HEK293 (cell line): ENCODE measurements at regions not wholly inside any gene's neighbourhood (a gene's known extent, or its start where the extent isn't known, plus 50 kb on each side); places are given as distances from the start of the nearest gene placed in this dataset.

Source experiments
- CTCF ChIA-PET: fragments of 350-600 bp; formaldehyde crosslinking; extraction: SDS; loops from one replicate; lab custom pipeline; 2021; ENCODE audit warnings: antibody characterized with exemption; lab: Yijun Ruan, JAX
- POLR2A ChIA-PET: fragments of 300-600 bp; formaldehyde crosslinking; extraction: SDS; loops from one replicate; lab custom pipeline; 2020; ENCODE audit warnings: antibody characterized with exemption, inconsistent platforms; lab: Yijun Ruan, JAX
- H3K27ac ChIP-seq: fragments of 200-500 bp; sonication (Bioruptor generic); 2 replicates; pipeline ENCODE4 v1.5.1; 2014; ENCODE audit warnings: low read depth, low read length, control low read depth, inconsistent platforms; ENCODE audit errors: extremely low read depth
- H3K36me3 ChIP-seq, 2 experiments: fragments of 200-500 bp in 1 of 2; sonication (Bioruptor generic) in 1 of 2; 1 replicate in 1 of 2; 2 replicates in 1 of 2; pipeline ENCODE4 v1.5.1; 2014 to 2017; ENCODE audit warnings: inconsistent platforms in 2 of 2, low read length in 2 of 2; ENCODE audit not compliant: control insufficient read depth in 2 of 2, insufficient read depth in 1 of 2
- H3K4me1 ChIP-seq: fragments of 200-500 bp; sonication (Bioruptor generic); 2 replicates; pipeline ENCODE4 v1.5.1; 2014; ENCODE audit warnings: mild to moderate bottlenecking, low read length, inconsistent platforms; ENCODE audit not compliant: control insufficient read depth, insufficient read depth
- H3K4me3 ChIP-seq: 2 replicates; pipeline ENCODE4 v1.5.1; 2011; ENCODE audit warnings: low read depth, mild to moderate bottlenecking, control low read depth, low read length, moderate library complexity
- H3K9me3 ChIP-seq: fragments of 200-500 bp; sonication (Bioruptor generic); 2 replicates; pipeline ENCODE4 v1.5.1; 2014; ENCODE audit warnings: low read depth, low read length, inconsistent platforms; ENCODE audit not compliant: control insufficient read depth, insufficient read depth
- GLIS1 ChIP-seq: fragments of 450-650 bp; formaldehyde crosslinking; IDR thresholded peaks from 2 replicates; pipeline ENCODE4 v1.5.1; 2016; ENCODE audit warnings: missing biosample characterization, missing genetic modification characterization
- HOXC10 ChIP-seq: sonication (generic); formaldehyde crosslinking; IDR thresholded peaks from 2 replicates; pipeline ENCODE4 v1.8.1; 2023; ENCODE audit warnings: mild to moderate bottlenecking, missing genetic modification reagents
- RBAK ChIP-seq: fragments of 450-650 bp; formaldehyde crosslinking; IDR thresholded peaks from 2 replicates; pipeline ENCODE4 v1.5.1; 2016; ENCODE audit warnings: missing biosample characterization, missing genetic modification characterization
- REPIN1 ChIP-seq: fragments of 450-650 bp; formaldehyde crosslinking; IDR thresholded peaks from 2 replicates; pipeline ENCODE4 v1.5.1; 2017; ENCODE audit warnings: missing biosample characterization, missing genetic modification characterization, low read depth
- WT1 ChIP-seq: fragments of 450-650 bp; formaldehyde crosslinking; IDR thresholded peaks from 2 replicates; pipeline ENCODE4 v1.5.1; 2016; ENCODE audit warnings: missing biosample characterization, missing genetic modification characterization
- ZBTB48 ChIP-seq: fragments of 450-650 bp; formaldehyde crosslinking; IDR thresholded peaks from 2 replicates; pipeline ENCODE4 v1.5.1; 2016; ENCODE audit warnings: missing biosample characterization, missing genetic modification characterization
- ZBTB7A ChIP-seq: fragments of 450-650 bp; formaldehyde crosslinking; IDR thresholded peaks from 2 replicates; pipeline ENCODE4 v1.5.1; 2016; ENCODE audit warnings: low read depth, missing biosample characterization, missing genetic modification characterization
- ZNF10 ChIP-seq: fragments of 450-650 bp; formaldehyde crosslinking; IDR thresholded peaks from 2 replicates; pipeline ENCODE4 v1.5.1; 2017; ENCODE audit warnings: missing biosample characterization, missing genetic modification characterization
- ZNF132 ChIP-seq: fragments of 450-650 bp; formaldehyde crosslinking; IDR thresholded peaks from 2 replicates; pipeline ENCODE4 v1.5.1; 2017; ENCODE audit warnings: missing biosample characterization, missing genetic modification characterization, borderline replicate concordance
- ZNF174 ChIP-seq: fragments of 450-650 bp; formaldehyde crosslinking; IDR thresholded peaks from 2 replicates; pipeline ENCODE4 v1.5.0; 2017; ENCODE audit warnings: missing biosample characterization, mild to moderate bottlenecking, missing genetic modification characterization
- ZNF211 ChIP-seq: fragments of 450-650 bp; formaldehyde crosslinking; IDR thresholded peaks from 2 replicates; pipeline ENCODE4 v1.5.1; 2016; ENCODE audit warnings: low read depth, missing biosample characterization, missing genetic modification characterization
- ZNF266 ChIP-seq: fragments of 450-650 bp; formaldehyde crosslinking; IDR thresholded peaks from 2 replicates; pipeline ENCODE4 v1.5.1; 2016; ENCODE audit warnings: missing biosample characterization, missing genetic modification characterization, low read depth
- ZNF324 ChIP-seq: fragments of 450-650 bp; formaldehyde crosslinking; IDR thresholded peaks from 2 replicates; pipeline ENCODE4 v1.5.1; 2016; ENCODE audit warnings: missing biosample characterization, missing genetic modification characterization
- ZNF341 ChIP-seq: fragments of 450-650 bp; formaldehyde crosslinking; IDR thresholded peaks from 2 replicates; pipeline ENCODE4; 2016; ENCODE audit warnings: low read depth, missing biosample characterization, missing genetic modification characterization
- ZNF366 ChIP-seq: fragments of 450-650 bp; formaldehyde crosslinking; conservative IDR thresholded peaks from 2 replicates; pipeline ENCODE4 v1.5.1; 2016; ENCODE audit warnings: missing biosample characterization, missing genetic modification characterization
- ZNF394 ChIP-seq: fragments of 450-650 bp; formaldehyde crosslinking; IDR thresholded peaks from 2 replicates; pipeline ENCODE4 v1.5.1; 2016; ENCODE audit warnings: missing biosample characterization, missing genetic modification characterization, mild to moderate bottlenecking, moderate library complexity, borderline replicate concordance
- ZNF549 ChIP-seq: fragments of 450-650 bp; IDR thresholded peaks from 2 replicates; pipeline ENCODE4 v1.5.1; 2018; ENCODE audit warnings: missing biosample characterization, missing genetic modification characterization, mild to moderate bottlenecking, inconsistent platforms, moderate library complexity
- ZNF561 ChIP-seq: fragments of 450-650 bp; IDR thresholded peaks from 2 replicates; pipeline ENCODE4 v1.5.1; 2018; ENCODE audit warnings: missing biosample characterization, missing genetic modification characterization, borderline replicate concordance
- ZNF621 ChIP-seq: fragments of 450-650 bp; formaldehyde crosslinking; IDR thresholded peaks from 2 replicates; pipeline ENCODE4 v1.5.1; 2017; ENCODE audit warnings: missing biosample characterization, missing genetic modification characterization
- ZNF654 ChIP-seq: fragments of 450-650 bp; formaldehyde crosslinking; IDR thresholded peaks from 2 replicates; pipeline ENCODE4 v1.5.1; 2016; ENCODE audit warnings: low read depth, missing biosample characterization, missing genetic modification characterization
- ZNF658 ChIP-seq: fragments of 450-650 bp; formaldehyde crosslinking; IDR thresholded peaks from 2 replicates; pipeline ENCODE4; 2016; ENCODE audit warnings: missing biosample characterization, missing genetic modification characterization
- ZSCAN16 ChIP-seq: fragments of 450-650 bp; formaldehyde crosslinking; IDR thresholded peaks from 2 replicates; pipeline ENCODE4 v1.5.1; 2016; ENCODE audit warnings: missing biosample characterization, missing genetic modification characterization
- ZXDB ChIP-seq: fragments of 450-650 bp; formaldehyde crosslinking; IDR thresholded peaks from 2 replicates; pipeline ENCODE4 v1.5.1; 2016; ENCODE audit warnings: missing biosample characterization, missing genetic modification characterization
- TF ChIP-seq, protein P1 (sequence below): fragments of 450-650 bp; formaldehyde crosslinking; IDR thresholded peaks from 2 replicates; pipeline ENCODE4 v1.5.1; 2016; ENCODE audit warnings: missing biosample characterization, missing genetic modification characterization
- TF ChIP-seq, protein P2 (sequence below): fragments of 450-650 bp; formaldehyde crosslinking; IDR thresholded peaks from 2 replicates; pipeline ENCODE4 v1.5.1; 2016; ENCODE audit warnings: missing biosample characterization, missing genetic modification characterization
- TF ChIP-seq, protein P3 (sequence below): fragments of 450-650 bp; formaldehyde crosslinking; IDR thresholded peaks from 2 replicates; pipeline ENCODE4 v1.5.1; 2016; ENCODE audit warnings: missing biosample characterization, missing genetic modification characterization, borderline replicate concordance

DNA sequence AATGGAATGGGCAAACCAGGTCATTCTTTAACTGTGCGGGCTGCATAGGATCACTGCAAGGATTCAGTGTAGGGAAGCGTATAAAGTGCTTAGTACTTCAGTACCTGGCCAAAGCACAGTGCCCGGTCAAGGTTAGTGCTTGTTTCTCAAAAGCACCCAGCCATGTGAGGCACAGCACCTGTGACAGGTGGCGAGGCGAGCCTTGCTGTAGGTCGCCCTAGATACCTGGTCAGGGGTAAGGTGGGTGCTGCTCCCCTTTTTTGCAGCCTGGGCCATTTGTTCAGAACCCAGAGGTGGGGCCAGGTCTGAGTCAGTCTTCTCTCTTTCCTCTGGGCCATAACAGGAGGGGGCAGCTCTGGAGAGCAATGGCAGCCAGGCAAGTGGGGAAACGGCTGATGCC, 172.0 kb downstream of the IRF8 start:
- Histone ChIP-seq H3K9me3 (no peaks in the 10 kb centered on the region), H3K4me3 (no peak overlapping the region), H3K4me1 (no peaks in the 10 kb centered on the region), H3K27ac (no peak overlapping the region), H3K36me3 (no peaks in the 10 kb centered on the region)
- ChIA-PET POLR2A (no interaction called here), CTCF (interaction anchor here (0.5 to 4.6 kb wide), 6 partner anchors 22 to 457 kb away, joined by 3 to 64 read pairs (median 3); no protein-coding TSS in a partner anchor)
- no peak for TF ChIP-seq GLIS1
- no peak for TF ChIP-seq ZNF211
- no peak for TF ChIP-seq ZBTB48 (tag by site-specific recombination)
- no peak for TF ChIP-seq ZSCAN16
- TF ChIP-seq ZXDB (tag by site-specific recombination): no peak
- TF ChIP-seq ZNF266: no peak
- TF ChIP-seq ZNF549 (tag by site-specific recombination): no peak
- no peak for TF ChIP-seq ZNF324 (tag by site-specific recombination)
- no peak for TF ChIP-seq ZNF561 (tag by site-specific recombination)
- TF ChIP-seq ZBTB7A (tag by site-specific recombination): no peak
- TF ChIP-seq, protein P1, sequence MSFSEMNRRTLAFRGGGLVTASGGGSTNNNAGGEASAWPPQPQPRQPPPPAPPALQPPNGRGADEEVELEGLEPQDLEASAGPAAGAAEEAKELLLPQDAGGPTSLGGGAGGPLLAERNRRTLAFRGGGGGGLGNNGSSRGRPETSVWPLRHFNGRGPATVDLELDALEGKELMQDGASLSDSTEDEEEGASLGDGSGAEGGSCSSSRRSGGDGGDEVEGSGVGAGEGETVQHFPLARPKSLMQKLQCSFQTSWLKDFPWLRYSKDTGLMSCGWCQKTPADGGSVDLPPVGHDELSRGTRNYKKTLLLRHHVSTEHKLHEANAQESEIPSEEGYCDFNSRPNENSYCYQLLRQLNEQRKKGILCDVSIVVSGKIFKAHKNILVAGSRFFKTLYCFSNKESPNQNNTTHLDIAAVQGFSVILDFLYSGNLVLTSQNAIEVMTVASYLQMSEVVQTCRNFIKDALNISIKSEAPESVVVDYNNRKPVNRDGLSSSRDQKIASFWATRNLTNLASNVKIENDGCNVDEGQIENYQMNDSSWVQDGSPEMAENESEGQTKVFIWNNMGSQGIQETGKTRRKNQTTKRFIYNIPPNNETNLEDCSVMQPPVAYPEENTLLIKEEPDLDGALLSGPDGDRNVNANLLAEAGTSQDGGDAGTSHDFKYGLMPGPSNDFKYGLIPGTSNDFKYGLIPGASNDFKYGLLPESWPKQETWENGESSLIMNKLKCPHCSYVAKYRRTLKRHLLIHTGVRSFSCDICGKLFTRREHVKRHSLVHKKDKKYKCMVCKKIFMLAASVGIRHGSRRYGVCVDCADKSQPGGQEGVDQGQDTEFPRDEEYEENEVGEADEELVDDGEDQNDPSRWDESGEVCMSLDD (tag by site-specific recombination): no peak
- no peak for TF ChIP-seq WT1 (tag by site-specific recombination)
- no peak for TF ChIP-seq ZNF621 (tag by site-specific recombination)
- TF ChIP-seq ZNF658 (tag by site-specific recombination): no peak
- no peak for TF ChIP-seq ZNF132
- TF ChIP-seq, protein P2, sequence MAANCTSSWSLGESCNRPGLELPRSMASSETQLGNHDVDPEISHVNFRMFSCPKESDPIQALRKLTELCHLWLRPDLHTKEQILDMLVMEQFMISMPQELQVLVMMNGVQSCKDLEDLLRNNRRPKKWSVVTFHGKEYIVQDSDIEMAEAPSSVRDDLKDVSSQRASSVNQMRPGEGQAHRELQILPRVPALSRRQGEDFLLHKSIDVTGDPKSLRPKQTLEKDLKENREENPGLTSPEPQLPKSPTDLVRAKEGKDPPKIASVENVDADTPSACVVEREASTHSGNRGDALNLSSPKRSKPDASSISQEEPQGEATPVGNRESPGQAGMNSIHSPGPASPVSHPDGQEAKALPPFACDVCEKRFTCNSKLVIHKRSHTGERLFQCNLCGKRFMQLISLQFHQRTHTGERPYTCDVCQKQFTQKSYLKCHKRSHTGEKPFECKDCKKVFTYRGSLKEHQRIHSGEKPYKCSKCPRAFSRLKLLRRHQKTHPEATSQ: no peak
- no peak for TF ChIP-seq RBAK
- TF ChIP-seq ZNF366 (tag by site-specific recombination): no peak

DNA sequence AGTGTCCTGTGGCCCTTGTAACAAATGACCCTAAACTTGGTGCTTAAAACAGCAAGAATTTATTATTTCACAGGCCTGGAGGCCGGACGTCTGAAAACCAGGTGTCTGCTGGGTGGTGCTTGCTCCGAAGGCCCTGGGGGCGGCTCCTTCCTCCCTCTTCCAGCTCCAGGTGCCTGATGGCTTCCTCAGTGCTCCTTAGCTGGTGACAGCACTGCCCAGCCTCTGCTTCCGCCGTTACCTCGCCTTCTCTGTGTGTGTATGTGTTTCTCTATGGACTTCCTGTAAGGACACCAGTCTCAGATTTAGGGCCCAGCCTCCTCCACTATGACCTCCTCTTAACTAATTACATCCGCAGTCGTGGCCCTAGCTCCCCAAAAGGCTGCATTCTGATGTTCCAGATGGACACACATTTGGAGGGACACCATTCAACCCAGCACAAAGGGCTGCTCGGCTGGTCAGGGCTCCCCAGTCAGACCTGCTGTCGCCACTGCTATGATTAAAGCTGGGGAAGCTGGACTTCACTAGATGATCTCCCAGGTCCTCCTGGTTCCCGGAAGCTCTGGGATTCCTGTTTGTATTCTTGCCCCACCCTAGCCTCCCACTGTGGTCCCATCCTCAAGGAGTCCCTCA, 172.8 kb downstream of the IRF8 start:
- Histone ChIP-seq H3K4me1 (no peaks in the 10 kb centered on the region), H3K4me3 (no peak overlapping the region), H3K27ac (no peak overlapping the region), H3K9me3 (no peaks in the 10 kb centered on the region), H3K36me3 (no peaks in the 10 kb centered on the region)
- ChIA-PET POLR2A (no interaction called here), CTCF (interaction anchor here (0.6 to 4.6 kb wide), 10 partner anchors 13 to 447 kb away, joined by 3 to 64 read pairs (median 4); no protein-coding TSS in a partner anchor)
- TF ChIP-seq ZNF394 (tag by site-specific recombination) (no peak), HOXC10 (CRISPR knock-in tag) (no peak), ZNF341 (tag by site-specific recombination) (no peak), ZNF10 (tag by site-specific recombination) (no peak), ZNF174 (tag by site-specific recombination) (no peak), ZNF654 (tag by site-specific recombination) (no peak), REPIN1 (tag by site-specific recombination) (no peak)
- TF ChIP-seq, protein P3, sequence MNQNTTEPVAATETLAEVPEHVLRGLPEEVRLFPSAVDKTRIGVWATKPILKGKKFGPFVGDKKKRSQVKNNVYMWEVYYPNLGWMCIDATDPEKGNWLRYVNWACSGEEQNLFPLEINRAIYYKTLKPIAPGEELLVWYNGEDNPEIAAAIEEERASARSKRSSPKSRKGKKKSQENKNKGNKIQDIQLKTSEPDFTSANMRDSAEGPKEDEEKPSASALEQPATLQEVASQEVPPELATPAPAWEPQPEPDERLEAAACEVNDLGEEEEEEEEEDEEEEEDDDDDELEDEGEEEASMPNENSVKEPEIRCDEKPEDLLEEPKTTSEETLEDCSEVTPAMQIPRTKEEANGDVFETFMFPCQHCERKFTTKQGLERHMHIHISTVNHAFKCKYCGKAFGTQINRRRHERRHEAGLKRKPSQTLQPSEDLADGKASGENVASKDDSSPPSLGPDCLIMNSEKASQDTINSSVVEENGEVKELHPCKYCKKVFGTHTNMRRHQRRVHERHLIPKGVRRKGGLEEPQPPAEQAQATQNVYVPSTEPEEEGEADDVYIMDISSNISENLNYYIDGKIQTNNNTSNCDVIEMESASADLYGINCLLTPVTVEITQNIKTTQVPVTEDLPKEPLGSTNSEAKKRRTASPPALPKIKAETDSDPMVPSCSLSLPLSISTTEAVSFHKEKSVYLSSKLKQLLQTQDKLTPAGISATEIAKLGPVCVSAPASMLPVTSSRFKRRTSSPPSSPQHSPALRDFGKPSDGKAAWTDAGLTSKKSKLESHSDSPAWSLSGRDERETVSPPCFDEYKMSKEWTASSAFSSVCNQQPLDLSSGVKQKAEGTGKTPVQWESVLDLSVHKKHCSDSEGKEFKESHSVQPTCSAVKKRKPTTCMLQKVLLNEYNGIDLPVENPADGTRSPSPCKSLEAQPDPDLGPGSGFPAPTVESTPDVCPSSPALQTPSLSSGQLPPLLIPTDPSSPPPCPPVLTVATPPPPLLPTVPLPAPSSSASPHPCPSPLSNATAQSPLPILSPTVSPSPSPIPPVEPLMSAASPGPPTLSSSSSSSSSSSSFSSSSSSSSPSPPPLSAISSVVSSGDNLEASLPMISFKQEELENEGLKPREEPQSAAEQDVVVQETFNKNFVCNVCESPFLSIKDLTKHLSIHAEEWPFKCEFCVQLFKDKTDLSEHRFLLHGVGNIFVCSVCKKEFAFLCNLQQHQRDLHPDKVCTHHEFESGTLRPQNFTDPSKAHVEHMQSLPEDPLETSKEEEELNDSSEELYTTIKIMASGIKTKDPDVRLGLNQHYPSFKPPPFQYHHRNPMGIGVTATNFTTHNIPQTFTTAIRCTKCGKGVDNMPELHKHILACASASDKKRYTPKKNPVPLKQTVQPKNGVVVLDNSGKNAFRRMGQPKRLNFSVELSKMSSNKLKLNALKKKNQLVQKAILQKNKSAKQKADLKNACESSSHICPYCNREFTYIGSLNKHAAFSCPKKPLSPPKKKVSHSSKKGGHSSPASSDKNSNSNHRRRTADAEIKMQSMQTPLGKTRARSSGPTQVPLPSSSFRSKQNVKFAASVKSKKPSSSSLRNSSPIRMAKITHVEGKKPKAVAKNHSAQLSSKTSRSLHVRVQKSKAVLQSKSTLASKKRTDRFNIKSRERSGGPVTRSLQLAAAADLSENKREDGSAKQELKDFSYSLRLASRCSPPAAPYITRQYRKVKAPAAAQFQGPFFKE (tag by site-specific recombination): no peak
